Karpas-422 (cell line): ENCODE measurements at regions not wholly inside any gene's neighbourhood (a gene's known extent, or its start where the extent isn't known, plus 50 kb on each side); places are given as distances from the start of the nearest gene placed in this dataset. TPM values are rescaled to one million over a fixed set of nuclear protein-coding genes. Genes with fewer than 3 reads are reported as not detected.

Experiments used
- DNase-seq: peaks from one replicate; pipeline ENCODE4 v3.0.0-alpha.2; 2015
- H2AFZ ChIP-seq: fragments of 200-600 bp; sonication (generic); 2 replicates; pipeline ENCODE4 v1.6.1; 2014; ENCODE audit warnings: antibody characterized with exemption, low read length, mixed read lengths
- H3K27ac ChIP-seq: fragments of 200-600 bp; sonication (generic); 2 replicates; pipeline ENCODE4 v1.5.1; 2014; ENCODE audit warnings: mild to moderate bottlenecking, low read length, moderate library complexity
- H3K27me3 ChIP-seq: fragments of 200-600 bp; sonication (generic); 2 replicates; pipeline ENCODE4 v1.6.1; 2014; ENCODE audit warnings: low read length, mixed read lengths
- H3K36me3 ChIP-seq: fragments of 200-600 bp; sonication (generic); 2 replicates; pipeline ENCODE4 v1.6.1; 2014; ENCODE audit warnings: low read length, mixed read lengths; ENCODE audit not compliant: insufficient read depth
- H3K4me1 ChIP-seq: fragments of 200-600 bp; sonication (generic); 2 replicates; pipeline ENCODE4 v1.6.1; 2014; ENCODE audit warnings: mild to moderate bottlenecking, low read length, mixed read lengths
- H3K4me2 ChIP-seq: fragments of 200-600 bp; sonication (generic); 2 replicates; pipeline ENCODE4 v1.6.1; 2014; ENCODE audit warnings: low read length, low read depth, mild to moderate bottlenecking; ENCODE audit not compliant: poor library complexity, severe bottlenecking
- H3K4me3 ChIP-seq: fragments of 200-600 bp; sonication (generic); 2 replicates; pipeline ENCODE4 v1.5.1; 2014; ENCODE audit warnings: mild to moderate bottlenecking, antibody characterized with exemption, low read length, mixed read lengths
- H3K79me2 ChIP-seq: fragments of 200-600 bp; sonication (generic); 2 replicates; pipeline ENCODE4 v1.6.1; 2014; ENCODE audit warnings: mild to moderate bottlenecking, low read length, mixed read lengths
- H3K9ac ChIP-seq: fragments of 200-600 bp; sonication (generic); 2 replicates; pipeline ENCODE4 v1.6.0; 2014; ENCODE audit warnings: low read length
- H3K9me2 ChIP-seq: fragments of 200-600 bp; sonication (generic), shearing (Covaris generic); replicated peaks from 2 replicates; pipeline ENCODE4 v1.6.0; 2014; ENCODE audit warnings: mild to moderate bottlenecking, low read length, moderate library complexity; ENCODE audit not compliant: insufficient read depth
- H3K9me3 ChIP-seq: fragments of 300-700, 200-600 bp; sonication (generic); 2 replicates; pipeline ENCODE4 v1.6.1; 2014; ENCODE audit warnings: low read length, mixed read lengths
- H4K20me1 ChIP-seq: fragments of 200-600 bp; sonication (generic); 2 replicates; pipeline ENCODE4 v1.6.1; 2014; ENCODE audit warnings: mild to moderate bottlenecking, antibody characterized with exemption, low read length, low read depth; ENCODE audit not compliant: insufficient read depth
- small RNA-seq: library from RNA; depleted of rRNA; stranded (forward); fragments of <200 nt; gene quantifications from one replicate; pipeline ENCODE3, GENCODE V24; 2014

DNA sequence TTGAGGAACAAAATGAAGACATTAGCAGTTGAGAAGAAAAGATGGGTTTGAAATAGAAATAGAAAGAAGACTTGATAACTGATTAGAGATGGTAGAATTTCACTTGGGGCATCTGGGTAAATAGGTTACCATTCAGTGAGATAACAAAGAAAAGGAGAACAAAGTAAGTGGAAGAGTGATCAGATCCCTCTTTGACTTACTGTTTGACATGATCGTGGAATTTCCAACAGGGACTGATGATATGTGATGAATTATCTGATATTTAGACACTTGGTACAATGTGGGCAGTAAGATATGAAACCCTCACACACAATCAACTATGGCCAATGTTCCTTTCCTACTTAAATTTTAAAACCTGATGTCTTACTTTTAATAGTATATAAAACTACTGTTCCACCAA lies 70.1 kb upstream of the STARD4 start:
- H3K4me1 ChIP-seq, result no peaks in the 10 kb centered on the region
- no peaks in the 10 kb centered on the region for H4K20me1 ChIP-seq
- no peaks in the 10 kb centered on the region for H3K36me3 ChIP-seq
- H3K9ac ChIP-seq, result no peak overlapping the region
- no peaks in the 10 kb centered on the region for H3K27me3 ChIP-seq
- no peak overlapping the region for H3K4me3 ChIP-seq
- H3K27ac ChIP-seq, result no peak overlapping the region
- no peaks in the 10 kb centered on the region for H3K9me2 ChIP-seq
- no peaks in the 10 kb centered on the region for H3K79me2 ChIP-seq
- H2AFZ ChIP-seq, result no peak overlapping the region
- H3K9me3 ChIP-seq, result no peaks in the 10 kb centered on the region
- no peak for DNase-seq
- no peak overlapping the region for H3K4me2 ChIP-seq

DNA sequence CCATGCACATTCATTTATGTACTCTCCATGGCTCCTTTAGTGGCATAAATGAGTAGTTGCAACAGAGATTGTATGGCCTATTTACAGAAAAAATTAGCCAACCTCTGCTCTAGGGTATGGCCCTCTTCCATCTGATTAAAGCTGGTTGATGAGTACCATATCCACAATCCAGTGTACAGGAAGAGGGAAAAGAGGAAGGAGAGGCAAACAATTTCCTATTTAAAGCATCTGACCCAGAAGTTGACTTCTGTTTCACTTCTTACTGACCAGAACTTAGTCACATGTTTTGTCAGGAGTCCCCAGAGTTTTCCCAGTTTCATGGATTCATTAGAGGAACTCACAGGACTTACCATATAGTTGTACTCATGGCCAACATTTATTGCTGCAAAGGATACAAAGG lies 68.6 kb upstream of the STARD4 start:
- no peaks in the 10 kb centered on the region for H3K27me3 ChIP-seq
- H3K9ac ChIP-seq, result no peak overlapping the region
- no peak overlapping the region for H2AFZ ChIP-seq

DNA sequence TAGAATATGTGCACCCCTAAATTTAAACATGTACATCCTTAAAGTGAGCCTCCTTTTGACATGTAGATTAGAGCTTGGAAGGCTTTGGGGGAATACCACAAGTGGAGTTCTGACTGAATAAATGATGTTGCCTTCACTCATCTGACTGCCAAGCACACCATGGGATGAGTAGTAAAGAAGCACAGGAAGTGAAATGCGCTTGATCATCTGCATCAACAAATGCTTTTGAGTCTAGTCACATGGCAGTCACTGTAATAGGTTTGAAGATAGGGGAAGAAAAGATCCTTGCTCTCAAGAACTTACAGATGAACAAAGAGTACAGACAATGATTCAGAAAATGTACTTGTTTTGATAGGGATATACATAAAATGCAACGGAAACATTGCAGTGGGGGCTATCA lies 62.0 kb upstream of the STARD4 start:
- H3K9me2 ChIP-seq, result no peaks in the 10 kb centered on the region
- no peak overlapping the region for H3K4me3 ChIP-seq
- H3K9me3 ChIP-seq, result no peaks in the 10 kb centered on the region
- H4K20me1 ChIP-seq, result no peaks in the 10 kb centered on the region
- H3K27me3 ChIP-seq, result no peaks in the 10 kb centered on the region
- H3K79me2 ChIP-seq, result no peaks in the 10 kb centered on the region
- H3K4me2 ChIP-seq, result no peak overlapping the region
- H3K36me3 ChIP-seq, result no peaks in the 10 kb centered on the region
- H3K27ac ChIP-seq, result no peak overlapping the region
- no peaks in the 10 kb centered on the region for H3K4me1 ChIP-seq
- no peak overlapping the region for H3K9ac ChIP-seq
- peak; percentile 27 for DNase-seq
- no peak overlapping the region for H2AFZ ChIP-seq

More for the DNA sequence above, 68.6 kb upstream of the STARD4 start:
- Histone ChIP-seq H3K36me3 (no peaks in the 10 kb centered on the region), H3K9me2 (no peaks in the 10 kb centered on the region), H3K4me3 (no peak overlapping the region), H3K4me2 (no peak overlapping the region), H3K27ac (no peak overlapping the region), H3K9me3 (no peaks in the 10 kb centered on the region), H3K4me1 (no peaks in the 10 kb centered on the region), H3K79me2 (no peaks in the 10 kb centered on the region), H4K20me1 (no peaks in the 10 kb centered on the region)
- DNase-seq, result no peak

DNA sequence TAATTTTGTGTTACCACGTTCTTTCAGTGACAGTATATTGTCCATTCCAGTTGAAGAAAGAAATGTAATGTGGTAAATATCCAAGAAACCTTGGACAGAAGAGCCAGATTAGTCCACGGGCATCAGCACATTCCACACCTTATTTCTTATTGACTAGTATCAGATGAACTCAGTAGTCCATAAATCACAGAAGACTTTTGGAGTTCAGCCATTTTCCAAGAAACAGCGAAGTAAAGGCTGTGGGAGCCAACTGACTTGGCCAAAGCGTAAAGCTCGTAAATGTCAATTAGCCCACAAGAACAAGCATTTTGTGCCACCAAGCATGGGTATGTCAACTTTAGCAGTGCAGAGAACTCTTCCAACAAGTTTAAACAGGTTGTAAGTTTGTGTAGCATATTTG lies 60.2 kb upstream of the STARD4 start:
- Histone ChIP-seq H3K27ac (no peak overlapping the region), H2AFZ (no peak overlapping the region), H3K4me1 (no peaks in the 10 kb centered on the region), H3K4me3 (no peak overlapping the region), H3K36me3 (no peaks in the 10 kb centered on the region), H3K4me2 (no peak overlapping the region), H3K79me2 (no peaks in the 10 kb centered on the region), H3K27me3 (no peaks in the 10 kb centered on the region), H3K9me2 (no peaks in the 10 kb centered on the region), H3K9me3 (no peaks in the 10 kb centered on the region), H3K9ac (no peak overlapping the region), H4K20me1 (no peaks in the 10 kb centered on the region)
- no peak for DNase-seq

DNA sequence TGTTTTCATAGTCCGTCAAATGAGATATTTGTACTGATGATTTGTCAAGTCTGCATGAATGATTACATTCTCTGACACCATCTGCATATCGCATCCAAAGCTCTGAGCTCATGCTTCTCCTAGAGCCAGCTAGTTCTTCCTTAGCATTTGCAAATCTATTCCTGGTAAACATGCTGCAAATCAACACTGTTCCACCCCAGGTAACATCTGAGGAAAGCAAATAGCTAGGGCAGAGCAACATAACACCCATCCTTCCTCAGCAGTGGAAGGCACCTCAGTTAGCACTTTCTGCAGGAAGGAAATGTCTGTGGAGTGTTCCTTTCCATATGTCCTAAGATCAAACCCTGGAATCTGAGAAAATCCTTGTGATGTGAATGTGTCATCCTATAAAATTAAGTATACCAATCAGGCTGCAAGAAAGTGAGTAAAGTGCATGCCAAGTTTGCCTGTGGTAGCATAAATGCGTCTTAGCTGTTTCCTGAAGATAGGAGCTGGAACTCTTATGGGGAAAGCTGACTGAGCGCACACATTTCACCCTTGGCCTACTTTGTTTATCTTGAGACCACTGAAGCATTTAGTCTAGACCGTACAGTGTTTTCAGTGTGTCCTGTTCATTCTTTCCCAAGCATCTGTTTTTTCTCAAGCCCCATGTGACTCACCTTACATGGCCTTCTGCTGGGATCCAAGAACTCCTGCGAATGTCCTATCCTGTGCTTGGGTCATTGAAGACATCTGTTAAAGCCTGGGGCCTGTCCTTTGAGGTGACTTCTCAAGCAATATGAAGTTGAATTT lies 50.9 kb upstream of the STARD4 start:
- Histone ChIP-seq H3K4me3 (no peak overlapping the region), H3K27ac (no peak overlapping the region), H3K9ac (no peak overlapping the region), H4K20me1 (no peaks in the 10 kb centered on the region), H3K4me2 (no peak overlapping the region), H3K4me1 (no peaks in the 10 kb centered on the region), H3K36me3 (no peaks in the 10 kb centered on the region), H3K9me3 (no peaks in the 10 kb centered on the region), H3K9me2 (no peaks in the 10 kb centered on the region), H3K27me3 (no peaks in the 10 kb centered on the region), H3K79me2 (no peaks in the 10 kb centered on the region), H2AFZ (no peak overlapping the region)
- no peak for DNase-seq

DNA sequence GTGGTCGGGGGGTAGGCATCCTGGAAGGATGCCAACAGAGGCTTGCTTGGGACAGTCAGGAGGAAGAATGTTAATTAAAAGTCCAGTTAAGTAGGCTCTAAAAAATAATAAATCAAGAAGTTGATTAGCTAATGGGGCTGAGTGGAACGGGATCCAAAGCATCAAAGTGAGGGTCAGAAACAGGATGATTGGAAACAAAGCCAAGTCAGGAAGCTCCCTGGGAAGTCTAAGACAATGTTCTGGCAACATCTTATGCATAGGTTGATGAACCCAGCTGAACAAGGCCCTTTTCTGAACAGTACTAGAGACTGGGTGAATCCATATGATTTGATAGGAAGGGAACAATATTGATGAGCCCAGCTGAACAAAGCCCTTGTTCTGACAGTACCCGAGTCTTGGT lies 50.2 kb upstream of the STARD4 start:
- no peaks in the 10 kb centered on the region for H4K20me1 ChIP-seq
- H3K27ac ChIP-seq, result no peak overlapping the region
- H3K79me2 ChIP-seq, result no peaks in the 10 kb centered on the region
- no peaks in the 10 kb centered on the region for H3K36me3 ChIP-seq
- H3K9me3 ChIP-seq, result no peaks in the 10 kb centered on the region
- H3K9me2 ChIP-seq, result no peaks in the 10 kb centered on the region
- no peak overlapping the region for H3K9ac ChIP-seq
- no peak for DNase-seq
- H3K4me2 ChIP-seq, result no peak overlapping the region
- no peak overlapping the region for H2AFZ ChIP-seq
- no peak overlapping the region for H3K4me3 ChIP-seq
- no peaks in the 10 kb centered on the region for H3K4me1 ChIP-seq
- H3K27me3 ChIP-seq, result no peaks in the 10 kb centered on the region

Small RNA genes lying in the stretch of these regions (small RNA-seq; reads per million reads assigned to genes)
- gene AC008967.1 (not detected), gene HMGN1P13 (not detected)
